OCI-LY3 (cell line): ENCODE measurements at regions not wholly inside any gene's neighbourhood (a gene's known extent, or its start where the extent isn't known, plus 50 kb on each side); places are given as distances from the start of the nearest gene placed in this dataset.

Experiments used
- H2AFZ ChIP-seq: fragments of 200-600, 300-600 bp; shearing (Covaris generic); 2 replicates; pipeline ENCODE4 v1.6.0; 2014; ENCODE audit warnings: antibody characterized with exemption, low read depth, low read length
- H3K27ac ChIP-seq: fragments of 200-600, 300-600 bp; sonication (generic); 2 replicates; pipeline ENCODE4 v1.5.1; 2014; ENCODE audit warnings: mild to moderate bottlenecking, low read length, moderate library complexity, mixed read lengths
- H3K27me3 ChIP-seq: fragments of 200-600, 300-600 bp; sonication (generic); 2 replicates; pipeline ENCODE4 v1.6.1; 2014; ENCODE audit warnings: low read depth, low read length, mixed read lengths
- H3K36me3 ChIP-seq: fragments of 200-600, 300-600 bp; sonication (generic); replicated peaks from 2 replicates; pipeline ENCODE3; 2014; ENCODE audit warnings: low read depth, low read length, mixed read lengths
- H3K4me1 ChIP-seq: fragments of 300-600, 200-600 bp; sonication (generic); 2 replicates; pipeline ENCODE4 v1.6.1; 2014; ENCODE audit warnings: low read length, mixed read lengths
- H3K4me2 ChIP-seq: fragments of 200-600, 300-600 bp; sonication (generic); 2 replicates; pipeline ENCODE4 v1.6.1; 2014; ENCODE audit warnings: low read length, mixed read lengths
- H3K4me3 ChIP-seq: fragments of 300-600, 200-600 bp; sonication (generic); 2 replicates; pipeline ENCODE4 v1.5.1; 2014; ENCODE audit warnings: antibody characterized with exemption, mild to moderate bottlenecking, low read length, moderate library complexity
- H3K79me2 ChIP-seq: fragments of 300-600, 200-600 bp; shearing (Covaris generic); 2 replicates; pipeline ENCODE4 v1.6.1; 2014; ENCODE audit warnings: mild to moderate bottlenecking, low read length, mixed read lengths
- H3K9ac ChIP-seq: fragments of 300-600, 200-600 bp; shearing (Covaris generic); 2 replicates; pipeline ENCODE4 v1.6.0; 2014; ENCODE audit warnings: mild to moderate bottlenecking, low read length, moderate library complexity
- H3K9me3 ChIP-seq: fragments of 200-600, 300-600 bp; shearing (Covaris generic); 2 replicates; pipeline ENCODE4 v1.6.1; 2014; ENCODE audit warnings: low read length, mixed read lengths; ENCODE audit not compliant: insufficient read depth
- H4K20me1 ChIP-seq: fragments of 200-600, 300-600 bp; sonication (generic); 2 replicates; pipeline ENCODE4 v1.6.1; 2016; ENCODE audit warnings: low read length, mixed read lengths; ENCODE audit not compliant: insufficient read depth
- EZH2phosphoT487 ChIP-seq: fragments of 200-600 bp; shearing (Covaris generic); IDR thresholded peaks from 2 replicates; pipeline ENCODE4 v1.6.1; 2018; ENCODE audit warnings: antibody characterized with exemption, mixed run types, low read depth
- TF ChIP-seq, protein P1 (sequence below): fragments of 200-600, 300-600 bp; sonication (generic); IDR thresholded peaks from 2 replicates; pipeline ENCODE4 v1.5.1; 2014; ENCODE audit warnings: antibody characterized with exemption, low read length, low read depth

DNA sequence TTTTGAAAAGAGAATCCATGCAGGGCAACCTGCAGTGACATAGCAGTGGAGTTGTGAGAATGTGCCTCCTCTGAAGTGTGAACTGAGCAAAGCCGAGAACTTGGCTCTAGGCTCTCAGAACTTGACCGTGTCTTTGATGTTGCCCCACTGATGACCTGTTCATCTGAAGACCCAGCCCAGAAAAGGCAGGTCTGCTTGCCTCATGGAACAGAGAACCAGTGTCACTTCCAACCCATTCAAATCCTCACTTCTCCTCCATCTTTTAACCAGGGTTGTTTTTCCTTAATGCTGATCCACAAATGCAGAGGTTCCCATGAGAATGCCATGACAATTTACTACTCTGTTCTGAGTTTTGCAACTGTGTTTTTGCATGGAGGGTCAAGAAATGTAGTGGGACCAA, 155.4 kb downstream of the MED10 start:
- TF ChIP-seq, protein P1, sequence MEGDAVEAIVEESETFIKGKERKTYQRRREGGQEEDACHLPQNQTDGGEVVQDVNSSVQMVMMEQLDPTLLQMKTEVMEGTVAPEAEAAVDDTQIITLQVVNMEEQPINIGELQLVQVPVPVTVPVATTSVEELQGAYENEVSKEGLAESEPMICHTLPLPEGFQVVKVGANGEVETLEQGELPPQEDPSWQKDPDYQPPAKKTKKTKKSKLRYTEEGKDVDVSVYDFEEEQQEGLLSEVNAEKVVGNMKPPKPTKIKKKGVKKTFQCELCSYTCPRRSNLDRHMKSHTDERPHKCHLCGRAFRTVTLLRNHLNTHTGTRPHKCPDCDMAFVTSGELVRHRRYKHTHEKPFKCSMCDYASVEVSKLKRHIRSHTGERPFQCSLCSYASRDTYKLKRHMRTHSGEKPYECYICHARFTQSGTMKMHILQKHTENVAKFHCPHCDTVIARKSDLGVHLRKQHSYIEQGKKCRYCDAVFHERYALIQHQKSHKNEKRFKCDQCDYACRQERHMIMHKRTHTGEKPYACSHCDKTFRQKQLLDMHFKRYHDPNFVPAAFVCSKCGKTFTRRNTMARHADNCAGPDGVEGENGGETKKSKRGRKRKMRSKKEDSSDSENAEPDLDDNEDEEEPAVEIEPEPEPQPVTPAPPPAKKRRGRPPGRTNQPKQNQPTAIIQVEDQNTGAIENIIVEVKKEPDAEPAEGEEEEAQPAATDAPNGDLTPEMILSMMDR, result no peak
- TF ChIP-seq EZH2phosphoT487, result no peak
- H2AFZ ChIP-seq, result no peak overlapping the region
- no peaks in the 10 kb centered on the region for H3K9me3 ChIP-seq
- no peaks in the 10 kb centered on the region for H3K79me2 ChIP-seq
- no peak overlapping the region for H3K9ac ChIP-seq
- H3K4me3 ChIP-seq, result no peak overlapping the region
- H3K27me3 ChIP-seq, result no peaks in the 10 kb centered on the region
- H4K20me1 ChIP-seq, result no peaks in the 10 kb centered on the region
- H3K4me1 ChIP-seq, result no peaks in the 10 kb centered on the region
- H3K36me3 ChIP-seq, result no peaks in the 10 kb centered on the region
- H3K27ac ChIP-seq, result no peak overlapping the region
- no peak overlapping the region for H3K4me2 ChIP-seq

DNA sequence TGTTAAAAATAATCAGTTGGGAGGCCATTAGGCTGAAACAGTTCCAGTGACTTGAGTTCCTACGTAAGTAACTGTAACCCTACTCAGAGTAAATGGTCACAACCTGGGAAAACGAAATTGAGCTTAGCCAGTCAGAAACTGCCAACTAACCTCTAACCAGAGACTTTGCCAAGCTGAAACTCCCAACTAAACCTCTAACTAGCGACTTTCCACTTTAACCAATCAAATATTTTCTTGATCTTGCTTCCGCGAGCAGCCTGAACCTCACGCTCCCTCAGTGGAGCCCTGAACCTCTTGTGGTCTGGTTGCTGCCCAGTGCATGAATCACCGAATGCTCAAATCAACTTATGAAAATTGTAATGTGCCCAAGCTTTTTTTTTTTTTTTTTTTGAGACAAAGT, 156.2 kb downstream of the MED10 start:
- Histone ChIP-seq H3K27me3 (no peaks in the 10 kb centered on the region), H3K36me3 (no peaks in the 10 kb centered on the region), H3K4me3 (no peak overlapping the region), H3K9ac (no peak overlapping the region), H2AFZ (no peak overlapping the region), H3K9me3 (no peaks in the 10 kb centered on the region), H4K20me1 (no peaks in the 10 kb centered on the region), H3K4me2 (no peak overlapping the region), H3K27ac (no peak overlapping the region), H3K79me2 (no peaks in the 10 kb centered on the region), H3K4me1 (no peaks in the 10 kb centered on the region)
- no peak for TF ChIP-seq EZH2phosphoT487
- TF ChIP-seq, protein P1, result no peak

DNA sequence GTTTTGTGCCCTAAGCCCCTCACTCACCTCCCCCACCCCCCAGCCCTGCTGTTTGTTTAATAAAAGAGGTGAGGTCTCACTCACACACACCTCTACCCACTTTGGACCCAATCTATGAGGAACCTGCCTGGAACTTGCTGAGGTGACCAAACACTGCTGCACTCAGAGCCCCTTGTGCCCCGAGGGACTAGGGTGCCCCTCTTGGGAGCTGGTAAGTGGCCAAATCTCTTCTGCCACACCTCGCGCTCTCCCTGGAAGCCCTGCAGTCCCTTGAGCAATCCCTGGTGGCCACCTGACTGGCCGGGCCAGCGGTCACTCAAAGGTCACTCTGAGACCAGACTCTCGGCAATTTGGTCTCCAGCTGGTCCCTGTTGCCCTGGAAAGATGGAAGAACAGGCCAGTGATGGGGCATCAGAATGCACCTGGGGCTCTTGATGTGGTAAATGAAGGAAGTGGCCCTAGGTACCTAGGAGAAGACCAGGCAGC, 157.2 kb downstream of the MED10 start:
- H3K27me3 ChIP-seq, result no peaks in the 10 kb centered on the region
- H3K4me3 ChIP-seq, result no peak overlapping the region
- H3K4me1 ChIP-seq, result no peaks in the 10 kb centered on the region
- no peaks in the 10 kb centered on the region for H3K9me3 ChIP-seq
- TF ChIP-seq EZH2phosphoT487, result no peak
- TF ChIP-seq, protein P1, result no peak
- H3K36me3 ChIP-seq, result no peaks in the 10 kb centered on the region
- H3K9ac ChIP-seq, result no peak overlapping the region
- H3K27ac ChIP-seq, result no peak overlapping the region
- H3K4me2 ChIP-seq, result no peak overlapping the region
- no peaks in the 10 kb centered on the region for H3K79me2 ChIP-seq
- H4K20me1 ChIP-seq, result no peaks in the 10 kb centered on the region
- H2AFZ ChIP-seq, result no peak overlapping the region

DNA sequence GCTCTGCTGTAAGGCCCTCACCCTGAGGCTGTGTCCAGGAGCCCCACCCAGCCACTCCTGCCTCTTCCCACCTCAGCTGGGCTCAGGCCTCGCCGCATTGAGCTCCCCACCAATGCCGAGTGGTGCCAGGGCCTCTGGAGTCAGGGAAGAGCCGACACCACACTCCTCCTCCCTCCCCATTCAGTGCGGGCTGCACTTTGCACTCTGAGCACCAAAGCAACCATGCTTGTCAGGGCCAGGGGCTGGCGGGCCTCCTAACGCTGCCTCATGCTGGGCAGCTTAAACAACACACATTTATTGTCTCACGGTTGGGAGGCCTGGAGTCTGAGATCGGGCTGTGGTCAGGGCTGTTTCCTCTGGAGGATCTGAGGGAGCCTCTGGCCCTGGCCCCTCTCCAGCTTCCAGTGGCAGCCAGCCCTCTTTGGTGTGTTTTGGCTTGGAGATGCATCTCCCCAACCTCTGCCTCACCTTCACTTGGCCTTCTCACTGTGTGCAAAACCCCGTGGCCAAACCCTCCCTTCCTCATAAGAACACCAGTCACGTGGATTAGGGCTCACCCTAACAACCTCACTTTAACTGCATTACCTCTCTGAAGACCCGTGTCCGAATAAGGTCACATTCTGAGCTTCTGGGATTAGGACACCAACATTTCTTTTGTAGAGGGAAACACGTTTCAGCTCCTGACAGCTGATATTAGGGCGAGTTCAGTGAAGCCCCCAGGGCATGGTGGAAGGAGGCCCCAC, 157.8 kb downstream of the MED10 start:
- no peaks in the 10 kb centered on the region for H3K36me3 ChIP-seq
- no peaks in the 10 kb centered on the region for H3K79me2 ChIP-seq
- H3K9me3 ChIP-seq, result no peaks in the 10 kb centered on the region
- no peak overlapping the region for H3K4me2 ChIP-seq
- TF ChIP-seq, protein P1, result no peak
- no peak for TF ChIP-seq EZH2phosphoT487
- no peak overlapping the region for H2AFZ ChIP-seq
- H3K27ac ChIP-seq, result no peak overlapping the region
- no peak overlapping the region for H3K4me3 ChIP-seq
- no peaks in the 10 kb centered on the region for H3K27me3 ChIP-seq
- no peaks in the 10 kb centered on the region for H3K4me1 ChIP-seq
- H4K20me1 ChIP-seq, result no peaks in the 10 kb centered on the region
- no peak overlapping the region for H3K9ac ChIP-seq
